ENCODE measurements at regions not wholly inside any gene's neighbourhood (a gene's known extent, or its start where the extent isn't known, plus 50 kb on each side); places are given as distances from the start of the nearest gene placed in this dataset.

GRCh38 chr16:85380002-85380395 lies 233.1 kb upstream of the GSE1 start:
- POLR2A ChIA-PET = no interaction called here

GRCh38 chr16:85380905-85381737 lies 232.0 kb upstream of the GSE1 start:
- in situ Hi-C loops (cut with HindIII; ENCODE audit: low pct_unique_long_range_greater_than_20kb, low sequenced_read_pairs) (no loop called here), intact Hi-C loops (cut with micrococcal nuclease; ENCODE audit: unreplicated experiment) (no loop called here)
- Histone ChIP-seq H3K9me3 (ENCODE audit: control insufficient read depth, insufficient read depth, low read depth, low read length) (no peaks in the 10 kb centered on the region), H3K27ac (ENCODE audit: low read length) (no peak overlapping the region), H3K4me3 (ENCODE audit: low read depth in 2 of 2, low read length in 2 of 2) (no peak overlapping the region), H3K27me3 (ENCODE audit: control insufficient read depth, insufficient read depth, low read length) (no peaks in the 10 kb centered on the region), H3K36me3 (ENCODE audit: control insufficient read depth, insufficient read depth, low read length) (no peaks in the 10 kb centered on the region), H3K4me1 (ENCODE audit: control insufficient read depth, insufficient read depth, low read length) (peaks cover 22% of the 10 kb centered on the region)
- DNase-seq (ENCODE audit: low read depth, low spot score) (no peak), ATAC-seq (no peak)
- ChIA-PET POLR2A (interaction anchor here (0.7 kb wide), 1 partner anchor 70 kb away, joined by 3 read pairs; no protein-coding TSS in a partner anchor), CTCF (no interaction called here)
- no peak for TF ChIP-seq REST (IDR thresholded peaks at IDR 0.05; ENCODE audit: insufficient read depth in 1 of 2, low read depth in 2 of 2, low read length in 1 of 2)
- TF ChIP-seq POLR2AphosphoS5 (IDR thresholded peaks at IDR 0.05; ENCODE audit: low read depth, low read length) = no peak
- no peak for TF ChIP-seq TCF7L2 (IDR thresholded peaks at IDR 0.05; ENCODE audit: low read depth, low read length)
- no peak for TF ChIP-seq CTCF (IDR thresholded peaks at IDR 0.05)
- no peak for TF ChIP-seq SIN3A (IDR thresholded peaks at IDR 0.05; ENCODE audit: borderline replicate concordance, insufficient read depth, low read depth, low read length)
- no TSS peak for BruUV-seq (replicated peaks)

More at GRCh38 chr16:85380002-85380395, 233.1 kb upstream of the GSE1 start:
- TF ChIP-seq POLR2AphosphoS5 (IDR thresholded peaks at IDR 0.05; ENCODE audit: low read depth, low read length) (no peak), REST (IDR thresholded peaks at IDR 0.05; ENCODE audit: insufficient read depth in 1 of 2, low read depth in 2 of 2, low read length in 1 of 2) (no peak), TCF7L2 (IDR thresholded peaks at IDR 0.05; ENCODE audit: low read depth, low read length) (no peak), SIN3A (IDR thresholded peaks at IDR 0.05; ENCODE audit: borderline replicate concordance, insufficient read depth, low read depth, low read length) (no peak), CTCF (IDR thresholded peaks at IDR 0.05) (no peak)
- peaks cover 25% of the 10 kb centered on the region for H3K4me1 ChIP-seq (ENCODE audit: control insufficient read depth, insufficient read depth, low read length)
- CTCF ChIA-PET = no interaction called here
- no peak overlapping the region for H3K27ac ChIP-seq (ENCODE audit: low read length)
- no peaks in the 10 kb centered on the region for H3K9me3 ChIP-seq (ENCODE audit: control insufficient read depth, insufficient read depth, low read depth, low read length)
- no TSS peak for BruUV-seq (replicated peaks)
- no peak overlapping the region for H3K4me3 ChIP-seq (ENCODE audit: low read depth in 2 of 2, low read length in 2 of 2)
- H3K27me3 ChIP-seq (ENCODE audit: control insufficient read depth, insufficient read depth, low read length) = no peaks in the 10 kb centered on the region
- DNase-seq (ENCODE audit: low read depth, low spot score) (no peak), ATAC-seq (no peak)
- intact Hi-C loops (cut with micrococcal nuclease; ENCODE audit: unreplicated experiment) (no loop called here), in situ Hi-C loops (cut with HindIII; ENCODE audit: low pct_unique_long_range_greater_than_20kb, low sequenced_read_pairs) (no loop called here)
- no peaks in the 10 kb centered on the region for H3K36me3 ChIP-seq (ENCODE audit: control insufficient read depth, insufficient read depth, low read length)
